ENCODE measurements at regions not wholly inside any gene's neighbourhood (a gene's known extent, or its start where the extent isn't known, plus 50 kb on each side); places are given as distances from the start of the nearest gene placed in this dataset.

- TF ChIP-seq CTCF (IDR thresholded peaks at IDR 0.05) (no peak), EP300 (IDR thresholded peaks at IDR 0.05) (no peak)
Observed at GRCh38 chr14:58774531-58774930, 136.8 kb downstream of the DACT1 start.
